Ecto neural progenitor cell (in vitro differentiated cells): ENCODE measurements at regions not wholly inside any gene's neighbourhood (a gene's known extent, or its start where the extent isn't known, plus 50 kb on each side); places are given as distances from the start of the nearest gene placed in this dataset.
"Not testable (repeated sequence)": the region's sequence is repeated elsewhere in the genome, so short reads cannot be mapped to it uniquely, and the experiment has no call there.

Experiments
- DNase-seq: peaks from one replicate; pipeline ENCODE4 v3.0.0-alpha.2; 2018; ENCODE audit warnings: low spot score

DNA sequence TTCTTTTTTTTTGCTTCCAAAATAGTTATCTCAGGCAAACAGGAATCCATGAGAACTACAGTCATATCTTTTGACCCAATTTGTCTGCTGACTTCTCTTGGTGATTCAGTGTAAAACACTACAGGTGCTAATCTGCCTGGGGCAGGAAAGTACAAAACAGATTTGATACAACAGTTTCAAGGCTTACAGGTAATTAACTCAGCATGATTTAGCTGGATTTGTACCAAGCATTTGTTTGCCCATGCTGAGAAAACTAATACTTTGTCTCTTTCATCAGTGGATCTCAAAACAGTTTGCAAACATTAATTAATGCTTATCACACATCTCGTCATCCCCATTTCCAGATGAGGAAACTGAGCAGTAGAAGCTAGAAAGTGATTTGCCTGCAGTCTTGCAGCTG is 312.5 kb upstream of the SEMA6A start:
- no peak for DNase-seq

DNA sequence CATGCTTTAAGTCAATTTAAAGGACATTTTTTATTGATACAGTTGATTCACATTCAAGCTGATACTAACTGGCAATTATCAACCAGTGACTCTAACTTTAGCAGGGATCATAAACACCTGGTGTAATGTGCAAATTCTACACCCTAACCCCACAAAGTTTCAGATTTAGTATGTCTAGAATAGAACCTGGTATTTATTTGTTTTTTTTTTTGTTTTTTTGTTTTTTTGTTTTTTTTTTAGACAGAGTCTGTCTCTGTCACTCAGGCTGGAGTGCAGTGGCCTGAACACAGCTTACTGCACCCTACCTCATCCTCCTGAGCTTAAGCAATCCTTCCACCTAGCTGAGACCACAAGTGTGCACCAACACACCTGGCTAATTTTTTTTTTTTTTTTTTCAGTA is 311.2 kb upstream of the SEMA6A start:
- DNase-seq, result no peak

- no peak for DNase-seq
These were observed 309.3 kb upstream of the SEMA6A start for GRCh38 chr5:116883875-116884274.

GRCh38 chr5:116881921-116882531 is 307.4 kb upstream of the SEMA6A start:
- no peak for DNase-seq

DNA sequence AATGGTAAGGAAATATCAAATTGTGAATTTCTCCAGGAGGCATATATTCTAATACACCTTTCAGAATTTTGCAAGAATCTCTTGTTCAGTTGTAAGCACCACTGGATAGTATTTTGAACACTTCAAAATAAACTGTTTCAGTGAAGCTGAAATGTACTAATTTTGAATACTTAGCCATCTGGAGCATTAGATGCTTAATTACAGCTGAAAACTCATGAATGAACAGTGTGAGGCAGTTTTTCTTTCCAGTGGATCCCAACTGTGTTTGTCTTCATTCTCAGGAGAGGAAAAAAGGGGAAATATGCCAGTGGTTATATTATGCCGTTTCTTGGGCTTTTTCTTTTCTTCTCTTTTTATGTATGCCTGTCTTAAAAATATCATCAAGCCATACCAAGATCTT is 306.0 kb upstream of the SEMA6A start:
- DNase-seq, result no peak

GRCh38 chr5:116880150-116880549 is 305.5 kb upstream of the SEMA6A start:
- no peak for DNase-seq

GRCh38 chr5:116876240-116876840 is 301.7 kb upstream of the SEMA6A start:
- no peak for DNase-seq

- no peak for DNase-seq
These were observed 298.4 kb upstream of the SEMA6A start for GRCh38 chr5:116872986-116873385.

DNA sequence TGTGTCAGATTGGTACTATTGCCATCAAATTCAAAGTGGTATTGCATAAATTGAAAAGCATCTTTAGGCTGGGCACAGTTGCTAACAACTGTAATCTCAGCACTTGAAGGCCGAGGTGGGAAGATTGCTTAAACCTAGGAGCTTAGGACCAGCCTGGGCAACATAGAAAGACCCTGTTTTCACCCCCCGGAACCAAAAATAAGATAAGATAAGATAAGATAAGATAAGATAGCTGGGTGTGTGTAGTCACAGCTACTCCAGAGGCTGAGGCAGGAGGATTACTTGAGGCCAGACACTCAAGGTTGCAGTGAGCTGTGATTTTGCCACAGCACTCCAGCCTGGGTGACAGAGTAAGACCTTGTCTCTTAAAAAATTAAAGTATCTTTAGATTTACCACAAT is 297.9 kb upstream of the SEMA6A start:
- DNase-seq, result no peak

GRCh38 chr5:116867825-116868224 is 293.2 kb upstream of the SEMA6A start:
- not testable (repeated sequence) for DNase-seq

- no peak for DNase-seq
These were observed 291.0 kb upstream of the SEMA6A start for GRCh38 chr5:116865651-116866050.

- DNase-seq, result no peak
These were observed 290.2 kb upstream of the SEMA6A start for GRCh38 chr5:116864838-116865190.

DNA sequence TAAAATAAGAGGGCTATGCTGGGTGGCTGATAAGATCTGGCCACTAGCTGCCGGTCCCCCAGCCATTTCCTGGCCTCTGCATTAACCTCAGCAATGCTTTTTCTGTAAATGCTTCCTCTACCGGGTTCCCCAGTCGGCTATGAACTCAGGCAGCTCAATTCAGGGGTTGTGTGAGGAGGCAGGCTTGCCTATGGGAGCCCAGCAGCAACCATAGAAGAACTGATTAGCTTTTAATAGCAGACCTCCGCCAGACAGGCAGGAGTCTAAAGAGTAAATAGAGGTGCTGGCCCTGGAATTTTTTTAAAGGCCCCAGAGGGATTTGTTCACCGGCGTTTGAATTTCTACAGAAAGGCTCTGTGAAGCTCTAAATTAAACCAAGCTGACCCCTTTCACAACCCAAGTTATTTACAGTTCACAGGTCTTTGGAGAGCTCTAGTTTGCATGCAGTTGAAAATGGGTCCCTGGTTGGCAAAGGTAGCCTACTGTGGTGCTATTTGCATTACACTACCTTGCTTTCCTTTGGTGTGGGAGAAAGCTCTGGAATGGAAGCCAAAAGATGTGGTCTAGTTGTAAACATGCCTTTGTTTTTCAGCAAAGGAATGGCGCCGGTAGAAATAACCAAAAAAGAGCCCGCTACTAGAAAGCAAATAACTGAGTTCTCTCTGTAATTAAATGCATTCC is 289.7 kb upstream of the SEMA6A start:
- DNase-seq, result peak; percentile 65

- DNase-seq, result no peak
These were observed 288.2 kb upstream of the SEMA6A start for GRCh38 chr5:116862632-116863455.

DNA sequence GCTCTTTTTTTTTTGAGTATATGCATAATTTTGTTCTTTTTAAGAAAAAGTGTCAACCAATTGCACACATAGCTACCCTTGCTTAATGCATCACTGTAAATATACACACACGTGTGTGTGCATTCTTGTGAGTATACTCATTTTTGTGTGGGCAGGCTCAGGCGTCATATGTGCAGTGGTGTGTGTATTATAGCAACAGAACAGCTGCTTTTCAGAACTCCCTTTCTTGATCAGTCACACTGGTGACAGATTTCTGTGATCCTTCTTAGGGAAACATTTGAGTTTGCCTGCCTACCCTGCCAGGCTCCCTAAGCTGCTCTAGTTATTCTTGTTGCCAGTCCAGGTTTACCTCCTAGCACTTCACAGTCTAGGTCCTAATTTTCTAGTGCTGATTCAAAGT is 287.0 kb upstream of the SEMA6A start:
- no peak for DNase-seq

DNA sequence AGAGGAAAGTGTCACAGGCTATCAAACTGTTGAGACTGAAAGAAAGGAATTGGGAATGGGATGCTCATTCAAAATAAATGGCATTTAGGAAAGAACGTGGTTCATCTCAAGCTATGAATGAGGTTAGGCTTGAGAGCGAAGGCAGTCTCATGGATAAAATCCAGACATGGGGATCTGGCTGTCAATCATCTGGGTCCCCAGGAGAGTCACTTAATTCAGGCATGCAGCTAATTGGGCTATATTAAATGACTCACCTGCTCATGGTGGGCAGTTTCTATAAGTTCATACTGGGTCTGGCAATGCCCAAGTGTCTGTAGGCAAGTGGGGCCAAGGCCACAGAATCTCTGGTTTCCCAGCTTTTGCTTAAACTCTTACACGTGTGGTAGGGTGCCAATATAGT is 286.5 kb upstream of the SEMA6A start:
- no peak for DNase-seq

DNA sequence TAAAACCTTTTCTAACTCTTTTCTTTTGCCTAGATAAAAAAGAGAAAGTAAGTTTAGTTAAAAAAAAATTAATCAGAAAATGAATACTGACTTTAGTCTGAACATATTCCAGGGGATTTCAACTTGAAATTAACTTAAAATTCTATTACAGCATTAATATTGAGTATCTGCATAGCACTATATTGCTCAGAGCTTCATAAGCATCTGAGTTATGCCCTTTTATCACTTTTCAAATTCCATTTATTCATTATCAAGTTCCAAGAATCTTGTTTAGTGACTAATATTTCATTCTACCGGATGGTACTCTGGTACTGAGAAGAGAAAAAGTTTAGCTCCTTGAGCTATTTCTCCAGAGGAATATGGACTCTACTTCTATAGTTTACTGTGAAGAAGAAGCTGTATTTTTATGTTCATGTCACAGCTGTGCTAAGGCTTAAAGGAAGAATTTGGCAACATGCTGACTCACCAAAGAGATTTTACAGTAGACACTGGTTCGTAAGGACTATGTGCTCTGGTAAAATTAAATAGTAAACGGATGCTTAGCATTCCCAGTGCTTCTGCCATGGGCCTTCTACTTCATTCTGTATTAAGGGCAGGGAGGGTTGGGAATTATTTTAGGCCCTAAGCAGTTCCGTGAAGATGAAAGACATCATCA is 285.2 kb upstream of the SEMA6A start:
- DNase-seq, result no peak

GRCh38 chr5:116858705-116859333 is 284.2 kb upstream of the SEMA6A start:
- no peak for DNase-seq

GRCh38 chr5:116858020-116858419 is 283.4 kb upstream of the SEMA6A start:
- DNase-seq, result not testable (repeated sequence)

DNA sequence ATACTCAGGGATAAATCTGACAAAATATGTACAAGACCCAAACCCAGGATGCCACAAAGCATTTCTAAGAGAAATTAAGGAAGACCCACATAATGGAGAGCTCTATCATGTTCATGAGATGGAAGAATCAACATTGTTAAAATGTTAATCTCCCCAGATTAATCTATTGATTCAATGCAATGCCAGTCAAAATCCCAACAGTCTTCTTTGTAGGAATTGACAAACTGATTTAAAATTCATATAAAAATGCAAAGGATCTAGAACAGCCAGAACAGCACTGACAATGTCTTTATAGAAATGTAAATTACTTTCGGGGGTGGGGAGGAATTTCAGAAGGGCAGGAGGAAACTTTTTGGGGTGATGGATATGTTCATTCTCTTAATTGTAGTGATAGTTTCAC is 281.6 kb upstream of the SEMA6A start:
- DNase-seq, result no peak

DNA sequence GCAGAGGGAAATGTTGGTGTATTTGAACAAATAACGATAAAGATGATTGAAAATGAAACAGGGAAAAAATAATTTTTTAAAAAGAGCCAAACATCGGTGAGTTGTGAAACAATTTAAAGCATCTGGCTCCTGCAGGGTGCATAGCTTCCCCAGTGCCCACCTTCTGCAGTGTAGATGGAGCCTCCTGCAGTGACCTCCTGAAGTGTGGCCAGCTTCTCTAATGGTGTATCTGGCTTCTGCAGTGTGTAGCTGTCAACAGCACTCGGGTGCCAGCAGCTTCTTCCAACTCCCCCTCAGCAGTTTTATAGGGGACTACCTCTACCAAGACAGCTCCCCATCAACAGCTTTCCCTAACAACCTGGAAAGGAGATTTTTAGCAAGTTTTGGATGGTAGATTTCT is 279.4 kb upstream of the SEMA6A start:
- no peak for DNase-seq
